ENCODE measurements at regions not wholly inside any gene's neighbourhood (a gene's known extent, or its start where the extent isn't known, plus 50 kb on each side); places are given as distances from the start of the nearest gene placed in this dataset.

- TF ChIP-seq, protein P1, sequence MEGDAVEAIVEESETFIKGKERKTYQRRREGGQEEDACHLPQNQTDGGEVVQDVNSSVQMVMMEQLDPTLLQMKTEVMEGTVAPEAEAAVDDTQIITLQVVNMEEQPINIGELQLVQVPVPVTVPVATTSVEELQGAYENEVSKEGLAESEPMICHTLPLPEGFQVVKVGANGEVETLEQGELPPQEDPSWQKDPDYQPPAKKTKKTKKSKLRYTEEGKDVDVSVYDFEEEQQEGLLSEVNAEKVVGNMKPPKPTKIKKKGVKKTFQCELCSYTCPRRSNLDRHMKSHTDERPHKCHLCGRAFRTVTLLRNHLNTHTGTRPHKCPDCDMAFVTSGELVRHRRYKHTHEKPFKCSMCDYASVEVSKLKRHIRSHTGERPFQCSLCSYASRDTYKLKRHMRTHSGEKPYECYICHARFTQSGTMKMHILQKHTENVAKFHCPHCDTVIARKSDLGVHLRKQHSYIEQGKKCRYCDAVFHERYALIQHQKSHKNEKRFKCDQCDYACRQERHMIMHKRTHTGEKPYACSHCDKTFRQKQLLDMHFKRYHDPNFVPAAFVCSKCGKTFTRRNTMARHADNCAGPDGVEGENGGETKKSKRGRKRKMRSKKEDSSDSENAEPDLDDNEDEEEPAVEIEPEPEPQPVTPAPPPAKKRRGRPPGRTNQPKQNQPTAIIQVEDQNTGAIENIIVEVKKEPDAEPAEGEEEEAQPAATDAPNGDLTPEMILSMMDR (IDR thresholded peaks at IDR 0.05) = peak; percentile 73
- Histone ChIP-seq H3K36me3 (ENCODE audit: control insufficient read depth, insufficient read depth, low read length) (no peaks in the 10 kb centered on the region), H3K4me3 (ENCODE audit: low read length) (no peak overlapping the region), H3K9me3 (ENCODE audit: control insufficient read depth, insufficient read depth, low read length) (no peaks in the 10 kb centered on the region), H3K27ac (ENCODE audit: low read length) (no peak overlapping the region), H3K27me3 (ENCODE audit: control insufficient read depth, insufficient read depth, low read length) (no peaks in the 10 kb centered on the region), H3K4me1 (ENCODE audit: control insufficient read depth, insufficient read depth, low read length) (no peaks in the 10 kb centered on the region)
- H3K4me3 Mint-ChIP-seq = no peak overlapping the region
- no peak overlapping the region for H3K27ac Mint-ChIP-seq
- H3K9me3 Mint-ChIP-seq = no peaks in the 10 kb centered on the region
- DNase-seq (peak; percentile 80 to 82), ATAC-seq (peak; percentile 76 to 100 (median 98))
- no peaks in the 10 kb centered on the region for H3K36me3 Mint-ChIP-seq
- H3K27me3 Mint-ChIP-seq (ENCODE audit: low read depth in 2 of 2) = peaks cover 0 to 5% of the 10 kb centered on the region in 2 donors
- H3K4me1 Mint-ChIP-seq = peaks cover 0 to 8% of the 10 kb centered on the region in 2 donors
- intact Hi-C loops (cut with micrococcal nuclease) = loop anchor here (1.0 to 5.0 kb wide), 2 partner anchors 97 to 146 kb away; partner anchors contain the start of gene PODXL
- 29% methylated on average over 19 of the region's 19 CpGs for WGBS (ENCODE audit: insufficient coverage)
These were observed 98.4 kb upstream of the PODXL start for GRCh38 chr7:131654668-131655326.

DNA sequence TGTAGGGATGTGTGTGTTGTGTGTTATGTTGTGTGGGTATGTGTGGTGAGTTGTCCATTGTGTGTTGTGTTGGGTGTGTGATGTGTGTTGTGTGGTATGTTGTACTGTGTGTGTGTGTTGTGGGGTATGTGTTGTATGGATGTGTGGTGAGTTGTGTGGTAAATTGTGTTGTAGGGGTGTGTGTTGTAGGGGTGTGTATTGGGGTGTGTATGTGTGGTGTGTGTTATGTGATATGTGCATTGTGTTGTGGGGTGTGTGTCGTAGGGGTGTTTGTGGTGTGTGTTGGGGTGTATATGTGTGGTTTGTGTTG lies 97.8 kb upstream of the PODXL start:
- no peaks in the 10 kb centered on the region for H3K27me3 ChIP-seq (ENCODE audit: control insufficient read depth, insufficient read depth, low read length)
- no peak overlapping the region for H3K27ac ChIP-seq (ENCODE audit: low read length)
- Mint-ChIP-seq H3K36me3 (no peaks in the 10 kb centered on the region), H3K9me3 (no peaks in the 10 kb centered on the region), H3K27me3 (ENCODE audit: low read depth in 2 of 2) (peaks cover 0 to 5% of the 10 kb centered on the region in 2 donors), H3K27ac (no peak overlapping the region), H3K4me1 (peaks cover 0 to 8% of the 10 kb centered on the region in 2 donors), H3K4me3 (no peak overlapping the region)
- ATAC-seq = peak in 1 of 3 donors; percentile 30
- 89% methylated on average over 1 of the region's 1 CpG for WGBS (ENCODE audit: insufficient coverage)
- no peak for DNase-seq
- H3K9me3 ChIP-seq (ENCODE audit: control insufficient read depth, insufficient read depth, low read length) = no peaks in the 10 kb centered on the region
- H3K4me3 ChIP-seq (ENCODE audit: low read length) = no peak overlapping the region
- intact Hi-C loops (cut with micrococcal nuclease) = loop anchor here (1.0 to 5.0 kb wide), 2 partner anchors 97 to 146 kb away; partner anchors contain the start of gene PODXL
- no peaks in the 10 kb centered on the region for H3K4me1 ChIP-seq (ENCODE audit: control insufficient read depth, insufficient read depth, low read length)
- no peaks in the 10 kb centered on the region for H3K36me3 ChIP-seq (ENCODE audit: control insufficient read depth, insufficient read depth, low read length)
- TF ChIP-seq, protein P1 (IDR thresholded peaks at IDR 0.05) = no peak

- H3K27ac Mint-ChIP-seq = no peak overlapping the region
- DNase-seq = no peak
- 87% methylated on average over 11 of the region's 12 CpGs for WGBS (ENCODE audit: insufficient coverage)
These were observed 97.2 kb upstream of the PODXL start for GRCh38 chr7:131653418-131654248.

More at GRCh38 chr7:131653418-131654248, 97.2 kb upstream of the PODXL start:
- Mint-ChIP-seq H3K9me3 (no peaks in the 10 kb centered on the region), H3K4me3 (no peak overlapping the region), H3K27me3 (ENCODE audit: low read depth in 2 of 2) (peaks cover 0 to 5% of the 10 kb centered on the region in 2 donors), H3K4me1 (peaks cover 0 to 8% of the 10 kb centered on the region in 2 donors), H3K36me3 (no peaks in the 10 kb centered on the region)
- Histone ChIP-seq H3K36me3 (ENCODE audit: control insufficient read depth, insufficient read depth, low read length) (no peaks in the 10 kb centered on the region), H3K9me3 (ENCODE audit: control insufficient read depth, insufficient read depth, low read length) (no peaks in the 10 kb centered on the region), H3K27ac (ENCODE audit: low read length) (no peak overlapping the region), H3K4me1 (ENCODE audit: control insufficient read depth, insufficient read depth, low read length) (no peaks in the 10 kb centered on the region), H3K27me3 (ENCODE audit: control insufficient read depth, insufficient read depth, low read length) (no peaks in the 10 kb centered on the region), H3K4me3 (ENCODE audit: low read length) (no peak overlapping the region)
- ATAC-seq = no peak
- TF ChIP-seq, protein P1 (IDR thresholded peaks at IDR 0.05) = no peak
- intact Hi-C loops (cut with micrococcal nuclease) = loop anchor here (1.0 to 5.0 kb wide), 2 partner anchors 96 to 145 kb away; partner anchors contain the start of gene PODXL
